ENCODE measurements at regions not wholly inside any gene's neighbourhood (a gene's known extent, or its start where the extent isn't known, plus 50 kb on each side); places are given as distances from the start of the nearest gene placed in this dataset.
A peak's percentile ranks its signal among the peaks of the same experiment; 100 is the strongest.

DNA sequence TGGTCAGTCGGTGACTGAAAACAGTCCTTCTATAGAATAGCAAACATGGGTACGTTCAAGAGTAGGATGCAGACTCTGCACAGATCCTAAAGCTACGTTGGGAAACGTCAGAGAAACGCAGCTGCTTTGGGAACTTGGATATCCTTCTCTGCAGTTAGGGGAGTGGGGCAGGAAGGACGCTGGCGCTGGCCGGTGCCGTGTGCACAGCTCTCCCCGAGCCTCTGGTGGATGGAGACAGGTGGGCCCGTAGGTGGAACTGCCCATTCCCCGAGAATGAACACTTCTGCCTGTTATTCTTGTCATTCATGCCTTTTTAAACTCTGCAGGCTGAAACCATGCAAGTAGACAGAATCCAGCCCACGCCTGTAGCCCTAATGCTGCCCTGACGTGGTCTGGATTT, 91.7 kb upstream of the MBOAT2 start:
- 84% methylated on average over 13 of the region's 14 CpGs; no CpG with 5 or more reads in 1 of the 2 experiments for WGBS, 2 experiments (ENCODE audit: extremely low coverage in 1 of 2, insufficient coverage in 1 of 2, insufficient read length in 1 of 2, insufficient replicate concordance in 2 of 2, low coverage in 1 of 2, low lambda C conversion rate in 2 of 2, missing lambda C conversion rate in 1 of 2)
- DNase-seq (ENCODE audit: low read depth in 1 of 2, low spot score in 2 of 2) = no peak

More for the DNA sequence above, 91.7 kb upstream of the MBOAT2 start:
- H3K23ac ChIP-seq (ENCODE audit: insufficient read length) = no peak overlapping the region
- H4K8ac ChIP-seq (ENCODE audit: extremely low read depth, insufficient read depth, low read length) = no peak overlapping the region
- no peak overlapping the region for H2BK120ac ChIP-seq (replicated peaks; ENCODE audit: low read depth, low read length)
- no peak for FAIRE-seq
- H2BK5ac ChIP-seq (ENCODE audit: low read depth, low read length) = no peak overlapping the region; the same call in 1 of the 2 replicates
- H3K79me1 ChIP-seq (ENCODE audit: low read depth, low read length) = no peaks in the 10 kb centered on the region; the same call in 1 of the 2 replicates
- H3K4me3 ChIP-seq (ENCODE audit: extremely low read depth in 1 of 4, insufficient read depth in 2 of 4, low read depth in 3 of 4, low read length in 4 of 4) = peak overlapping the region in 1 of 4 experiments; percentile 45; a peak in 2 of 8 replicates
- H3K4me2 ChIP-seq (ENCODE audit: insufficient read depth in 1 of 2, low read depth in 2 of 2, low read length in 2 of 2) = peak overlapping the region; percentile 20 to 49; a peak in 3 of 4 replicates
- H3K56ac ChIP-seq (replicated peaks; ENCODE audit: insufficient read length, low read depth, low read length) = no peak overlapping the region
- no peak overlapping the region; the same call in 1 of the 2 replicates for H2AK5ac ChIP-seq (ENCODE audit: low read depth, low read length)
- no peak overlapping the region; the same call in 1 of the 2 replicates for H2BK12ac ChIP-seq (ENCODE audit: low read depth, low read length)
- H4K20me1 ChIP-seq (replicated peaks in 1 of 2; ENCODE audit: control insufficient read depth in 1 of 2, insufficient read depth in 2 of 2, low read length in 2 of 2) = no peaks in the 10 kb centered on the region
- H2BK15ac ChIP-seq (ENCODE audit: low read length) = peak overlapping the region; percentile 13; the same call in 1 of the 2 replicates
- peak overlapping the region; percentile 60; the same call in 1 of the 2 replicates for H3K18ac ChIP-seq (ENCODE audit: extremely low read depth, low read length)
- no peaks in the 10 kb centered on the region for H3K9me3 ChIP-seq (ENCODE audit: insufficient read depth in 2 of 2, low read depth in 1 of 2, low read length in 1 of 2)
- peak overlapping the region; percentile 0 for H4K91ac ChIP-seq (replicated peaks; ENCODE audit: insufficient read length, low read length)
- no peak overlapping the region for H4K5ac ChIP-seq (ENCODE audit: insufficient read length, low read depth, low read length)
- H3K27me3 ChIP-seq (replicated peaks in 1 of 4; ENCODE audit: control insufficient read depth in 3 of 4, extremely low read depth in 1 of 4, insufficient read depth in 3 of 4, low read length in 3 of 4) = peaks cover 0 to 8% (median 3%) of the 10 kb centered on the region in 4 experiments; a peak in 3 of 7 replicates
- H3K27ac ChIP-seq (ENCODE audit: low read depth, low read length) = no peak overlapping the region
- peaks cover 0 to 12% (median 9%) of the 10 kb centered on the region in 4 experiments; a peak in 6 of 7 replicates for H3K4me1 ChIP-seq (replicated peaks in 1 of 4; ENCODE audit: control insufficient read depth in 3 of 4, insufficient read depth in 4 of 4, low read length in 3 of 4)
- H2AFZ ChIP-seq (ENCODE audit: low read length) = peak overlapping the region; percentile 60; the same call in 1 of the 2 replicates
- H3K23me2 ChIP-seq (ENCODE audit: low read depth, low read length) = no peaks in the 10 kb centered on the region; the same call in 1 of the 2 replicates
- TF ChIP-seq GABPA (IDR thresholded peaks at IDR 0.05; ENCODE audit: borderline replicate concordance, insufficient read depth, low read length) (no peak), JUN (IDR thresholded peaks at IDR 0.05; ENCODE audit: low read depth, low read length) (no peak), ZNF274 (IDR thresholded peaks at IDR 0.05; ENCODE audit: borderline replicate concordance, extremely low read depth, low read length) (no peak), KDM4A (IDR thresholded peaks at IDR 0.05; ENCODE audit: low read depth, low read length, severe bottlenecking) (no peak), MAFK (IDR thresholded peaks at IDR 0.05; ENCODE audit: low read depth, low read length) (no peak)
- ChIA-PET CTCF (ENCODE audit: partially characterized antibody) (interaction anchor here (0.9 to 6.6 kb wide), 14 partner anchors 15 to 318 kb away, joined by 3 to 75 read pairs (median 4); no protein-coding TSS in a partner anchor), POLR2A (ENCODE audit: partially characterized antibody) (interaction anchor here (1.1 kb wide), 1 partner anchor 82 kb away, joined by 3 read pairs; no protein-coding TSS in a partner anchor)
- H3K4ac ChIP-seq (replicated peaks; ENCODE audit: insufficient read length, low read depth, low read length) = no peak overlapping the region
- no peak overlapping the region for H3K14ac ChIP-seq (ENCODE audit: insufficient read length)
- H3K9ac ChIP-seq (replicated peaks in 1 of 4; ENCODE audit: extremely low read depth in 1 of 4, low read depth in 3 of 4, low read length in 3 of 4) = no peak overlapping the region; a peak in 1 of 7 replicates
- no peaks in the 10 kb centered on the region for H3K79me2 ChIP-seq (ENCODE audit: control insufficient read depth in 1 of 2, insufficient read depth in 2 of 2, low read length in 2 of 2)
- H3K36me3 ChIP-seq (ENCODE audit: control insufficient read depth in 2 of 4, insufficient read depth in 4 of 4, low read length in 3 of 4) = no peaks in the 10 kb centered on the region
- H2BK20ac ChIP-seq (ENCODE audit: low read length) = no peak overlapping the region

Measured in H1 (cell line).